ENCODE measurements at regions not wholly inside any gene's neighbourhood (a gene's known extent, or its start where the extent isn't known, plus 50 kb on each side); places are given as distances from the start of the nearest gene placed in this dataset.

DNA sequence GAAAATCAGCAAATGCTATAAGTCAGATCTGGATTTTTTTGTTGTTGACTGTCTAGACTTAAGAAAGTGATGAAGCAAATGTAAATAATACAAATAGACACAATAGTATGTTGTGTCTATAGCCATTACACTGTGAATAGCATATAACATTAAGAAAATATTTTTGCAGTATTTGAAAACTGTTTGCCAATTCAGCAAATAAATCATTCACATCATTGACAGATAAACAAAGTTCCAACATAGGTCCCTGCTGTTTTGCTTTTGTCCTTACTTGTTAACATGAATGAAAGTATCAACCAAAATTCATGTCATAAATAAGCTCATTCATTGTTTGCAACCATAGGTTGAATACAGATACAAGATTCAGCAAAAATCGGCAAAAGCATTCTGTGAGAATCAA is 200.5 kb downstream of the KIF20B start:
- no peak for TF ChIP-seq ARNT (IDR thresholded peaks at IDR 0.05)
- TF ChIP-seq, protein P1, sequence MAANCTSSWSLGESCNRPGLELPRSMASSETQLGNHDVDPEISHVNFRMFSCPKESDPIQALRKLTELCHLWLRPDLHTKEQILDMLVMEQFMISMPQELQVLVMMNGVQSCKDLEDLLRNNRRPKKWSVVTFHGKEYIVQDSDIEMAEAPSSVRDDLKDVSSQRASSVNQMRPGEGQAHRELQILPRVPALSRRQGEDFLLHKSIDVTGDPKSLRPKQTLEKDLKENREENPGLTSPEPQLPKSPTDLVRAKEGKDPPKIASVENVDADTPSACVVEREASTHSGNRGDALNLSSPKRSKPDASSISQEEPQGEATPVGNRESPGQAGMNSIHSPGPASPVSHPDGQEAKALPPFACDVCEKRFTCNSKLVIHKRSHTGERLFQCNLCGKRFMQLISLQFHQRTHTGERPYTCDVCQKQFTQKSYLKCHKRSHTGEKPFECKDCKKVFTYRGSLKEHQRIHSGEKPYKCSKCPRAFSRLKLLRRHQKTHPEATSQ (CRISPR knock-in tag; IDR thresholded peaks at IDR 0.05; ENCODE audit: borderline replicate concordance): no peak
- TF ChIP-seq ZNF549 (CRISPR knock-in tag; IDR thresholded peaks at IDR 0.05): no peak
- TF ChIP-seq ZNF777 (CRISPR knock-in tag; IDR thresholded peaks at IDR 0.05): no peak
- TF ChIP-seq NBN (conservative IDR thresholded peaks at IDR 0.05): no peak
- TF ChIP-seq DNMT3B (CRISPR knock-in tag; conservative IDR thresholded peaks at IDR 0.05): no peak
- no peak for TF ChIP-seq ZKSCAN8 (CRISPR knock-in tag; IDR thresholded peaks at IDR 0.05; ENCODE audit: borderline replicate concordance)
- TF ChIP-seq, protein P2, sequence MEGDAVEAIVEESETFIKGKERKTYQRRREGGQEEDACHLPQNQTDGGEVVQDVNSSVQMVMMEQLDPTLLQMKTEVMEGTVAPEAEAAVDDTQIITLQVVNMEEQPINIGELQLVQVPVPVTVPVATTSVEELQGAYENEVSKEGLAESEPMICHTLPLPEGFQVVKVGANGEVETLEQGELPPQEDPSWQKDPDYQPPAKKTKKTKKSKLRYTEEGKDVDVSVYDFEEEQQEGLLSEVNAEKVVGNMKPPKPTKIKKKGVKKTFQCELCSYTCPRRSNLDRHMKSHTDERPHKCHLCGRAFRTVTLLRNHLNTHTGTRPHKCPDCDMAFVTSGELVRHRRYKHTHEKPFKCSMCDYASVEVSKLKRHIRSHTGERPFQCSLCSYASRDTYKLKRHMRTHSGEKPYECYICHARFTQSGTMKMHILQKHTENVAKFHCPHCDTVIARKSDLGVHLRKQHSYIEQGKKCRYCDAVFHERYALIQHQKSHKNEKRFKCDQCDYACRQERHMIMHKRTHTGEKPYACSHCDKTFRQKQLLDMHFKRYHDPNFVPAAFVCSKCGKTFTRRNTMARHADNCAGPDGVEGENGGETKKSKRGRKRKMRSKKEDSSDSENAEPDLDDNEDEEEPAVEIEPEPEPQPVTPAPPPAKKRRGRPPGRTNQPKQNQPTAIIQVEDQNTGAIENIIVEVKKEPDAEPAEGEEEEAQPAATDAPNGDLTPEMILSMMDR (CRISPR knock-in tag; IDR thresholded peaks at IDR 0.05): no peak
- TF ChIP-seq, protein P3, sequence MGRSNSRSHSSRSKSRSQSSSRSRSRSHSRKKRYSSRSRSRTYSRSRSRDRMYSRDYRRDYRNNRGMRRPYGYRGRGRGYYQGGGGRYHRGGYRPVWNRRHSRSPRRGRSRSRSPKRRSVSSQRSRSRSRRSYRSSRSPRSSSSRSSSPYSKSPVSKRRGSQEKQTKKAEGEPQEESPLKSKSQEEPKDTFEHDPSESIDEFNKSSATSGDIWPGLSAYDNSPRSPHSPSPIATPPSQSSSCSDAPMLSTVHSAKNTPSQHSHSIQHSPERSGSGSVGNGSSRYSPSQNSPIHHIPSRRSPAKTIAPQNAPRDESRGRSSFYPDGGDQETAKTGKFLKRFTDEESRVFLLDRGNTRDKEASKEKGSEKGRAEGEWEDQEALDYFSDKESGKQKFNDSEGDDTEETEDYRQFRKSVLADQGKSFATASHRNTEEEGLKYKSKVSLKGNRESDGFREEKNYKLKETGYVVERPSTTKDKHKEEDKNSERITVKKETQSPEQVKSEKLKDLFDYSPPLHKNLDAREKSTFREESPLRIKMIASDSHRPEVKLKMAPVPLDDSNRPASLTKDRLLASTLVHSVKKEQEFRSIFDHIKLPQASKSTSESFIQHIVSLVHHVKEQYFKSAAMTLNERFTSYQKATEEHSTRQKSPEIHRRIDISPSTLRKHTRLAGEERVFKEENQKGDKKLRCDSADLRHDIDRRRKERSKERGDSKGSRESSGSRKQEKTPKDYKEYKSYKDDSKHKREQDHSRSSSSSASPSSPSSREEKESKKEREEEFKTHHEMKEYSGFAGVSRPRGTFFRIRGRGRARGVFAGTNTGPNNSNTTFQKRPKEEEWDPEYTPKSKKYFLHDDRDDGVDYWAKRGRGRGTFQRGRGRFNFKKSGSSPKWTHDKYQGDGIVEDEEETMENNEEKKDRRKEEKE (IDR thresholded peaks at IDR 0.05): no peak
- TF ChIP-seq, protein P4, sequence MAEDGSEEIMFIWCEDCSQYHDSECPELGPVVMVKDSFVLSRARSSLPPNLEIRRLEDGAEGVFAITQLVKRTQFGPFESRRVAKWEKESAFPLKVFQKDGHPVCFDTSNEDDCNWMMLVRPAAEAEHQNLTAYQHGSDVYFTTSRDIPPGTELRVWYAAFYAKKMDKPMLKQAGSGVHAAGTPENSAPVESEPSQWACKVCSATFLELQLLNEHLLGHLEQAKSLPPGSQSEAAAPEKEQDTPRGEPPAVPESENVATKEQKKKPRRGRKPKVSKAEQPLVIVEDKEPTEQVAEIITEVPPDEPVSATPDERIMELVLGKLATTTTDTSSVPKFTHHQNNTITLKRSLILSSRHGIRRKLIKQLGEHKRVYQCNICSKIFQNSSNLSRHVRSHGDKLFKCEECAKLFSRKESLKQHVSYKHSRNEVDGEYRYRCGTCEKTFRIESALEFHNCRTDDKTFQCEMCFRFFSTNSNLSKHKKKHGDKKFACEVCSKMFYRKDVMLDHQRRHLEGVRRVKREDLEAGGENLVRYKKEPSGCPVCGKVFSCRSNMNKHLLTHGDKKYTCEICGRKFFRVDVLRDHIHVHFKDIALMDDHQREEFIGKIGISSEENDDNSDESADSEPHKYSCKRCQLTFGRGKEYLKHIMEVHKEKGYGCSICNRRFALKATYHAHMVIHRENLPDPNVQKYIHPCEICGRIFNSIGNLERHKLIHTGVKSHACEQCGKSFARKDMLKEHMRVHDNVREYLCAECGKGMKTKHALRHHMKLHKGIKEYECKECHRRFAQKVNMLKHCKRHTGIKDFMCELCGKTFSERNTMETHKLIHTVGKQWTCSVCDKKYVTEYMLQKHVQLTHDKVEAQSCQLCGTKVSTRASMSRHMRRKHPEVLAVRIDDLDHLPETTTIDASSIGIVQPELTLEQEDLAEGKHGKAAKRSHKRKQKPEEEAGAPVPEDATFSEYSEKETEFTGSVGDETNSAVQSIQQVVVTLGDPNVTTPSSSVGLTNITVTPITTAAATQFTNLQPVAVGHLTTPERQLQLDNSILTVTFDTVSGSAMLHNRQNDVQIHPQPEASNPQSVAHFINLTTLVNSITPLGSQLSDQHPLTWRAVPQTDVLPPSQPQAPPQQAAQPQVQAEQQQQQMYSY (CRISPR knock-in tag; IDR thresholded peaks at IDR 0.05): no peak

Measured in HepG2 (cell line).